A549 (cell line): ENCODE measurements at regions not wholly inside any gene's neighbourhood (a gene's known extent, or its start where the extent isn't known, plus 50 kb on each side); places are given as distances from the start of the nearest gene placed in this dataset.

Experiments
- ATAC-seq, 2 experiments: fragments of 200-7000 bp in 1 of 2; fragments of >200 bp in 1 of 2; cut with Nextera tagmentation in 1 of 2; cut with Tn5 transposase in 1 of 2; 3 replicates each; pipeline versions ENCODE4 v1.8.0 to v1.9.1; 2018 to 2020; ENCODE audit warnings: mild to moderate bottlenecking in 1 of 2, moderate library complexity in 1 of 2
- CTCF ChIA-PET: fragments of 300-600 bp; sonication (Branson Sonifier 250); formaldehyde crosslinking; extraction: SDS; loops from one replicate; lab custom pipeline; 2021; ENCODE audit warnings: antibody characterized with exemption, inconsistent platforms; lab: Yijun Ruan, JAX
- POLR2A ChIA-PET: fragments of 350-600 bp; formaldehyde crosslinking; extraction: SDS; loops from one replicate; lab custom pipeline; 2021; ENCODE audit warnings: antibody characterized with exemption, inconsistent platforms; lab: Yijun Ruan, JAX
- DNase-seq, 2 experiments: peaks; one replicate each; pipeline versions ENCODE4 v3.0.0 to v3.0.0-alpha.2; 2011 to 2016; ENCODE audit warnings: low read depth in 1 of 2, low spot score in 1 of 2
- FAIRE-seq: peaks from 2 replicates; lab custom pipeline; 2011; peaks lifted over from hg19 to GRCh38; lab: Jason Lieb, UNC
- H3K27ac ChIP-seq, 2 experiments: fragments of >200 bp; sonication (Bioruptor Twin); formaldehyde crosslinking; 3 replicates each; pipeline ENCODE4 v1.5.1; 2016 to 2017
- H3K4me1 ChIP-seq: fragments of >200 bp; sonication (Bioruptor Twin); formaldehyde crosslinking; 3 replicates; pipeline ENCODE4 v1.6.1; 2016
- H3K4me2 ChIP-seq: fragments of >200 bp; sonication (Bioruptor Twin); formaldehyde crosslinking; 3 replicates; pipeline ENCODE4 v1.6.1; 2016
- H3K4me3 ChIP-seq: fragments of >200 bp; sonication (Bioruptor Twin); formaldehyde crosslinking; 3 replicates; pipeline ENCODE4 v1.5.1; 2016
- H3K9me3 ChIP-seq: fragments of >200 bp; sonication (Bioruptor Twin); formaldehyde crosslinking; 3 replicates; pipeline ENCODE4 v1.6.1; 2016
- CBX2 ChIP-seq: fragments of 200-600 bp; sonication (generic); IDR thresholded peaks from 2 replicates; pipeline ENCODE4 v1.6.1; 2016; ENCODE audit warnings: low read depth, mild to moderate bottlenecking, borderline replicate concordance
- EHF ChIP-seq: fragments of 250-450 bp; sonication (Bioruptor Pico); IDR thresholded peaks from 2 replicates; pipeline ENCODE4 v1.5.0; 2020; ENCODE audit warnings: mild to moderate bottlenecking
- FOSB ChIP-seq: fragments of 250-450 bp; sonication (Bioruptor Pico); IDR thresholded peaks from 2 replicates; pipeline ENCODE4 v1.5.0; 2020; ENCODE audit warnings: mild to moderate bottlenecking, moderate library complexity
- HOXA7 ChIP-seq: fragments of 250-450 bp; sonication (Bioruptor Pico); IDR thresholded peaks from 2 replicates; pipeline ENCODE4 v1.5.0; 2020; ENCODE audit warnings: mild to moderate bottlenecking, moderate library complexity
- HOXB13 ChIP-seq: fragments of 250-450 bp; sonication (Bioruptor Pico); IDR thresholded peaks from 2 replicates; pipeline ENCODE4 v1.5.0; 2020; ENCODE audit warnings: low read depth, mild to moderate bottlenecking, moderate library complexity
- JUN ChIP-seq, 2 experiments: fragments of >200 bp; sonication (Bioruptor Twin); formaldehyde crosslinking; IDR thresholded peaks; 2 replicates in 1 of 2; 3 replicates in 1 of 2; pipeline ENCODE4 v1.6.1; 2016 to 2017
- MAZ ChIP-seq: fragments of 150-350 bp; IDR thresholded peaks from 2 replicates; pipeline ENCODE4 v1.6.1; 2014; ENCODE audit warnings: antibody characterized with exemption, low read depth, low read length, borderline replicate concordance
- PHF8 ChIP-seq: fragments of 200-600 bp; sonication (generic); IDR thresholded peaks from 2 replicates; pipeline ENCODE4 v1.6.1; 2016; ENCODE audit warnings: low read depth, mild to moderate bottlenecking, antibody characterized with exemption, moderate library complexity, borderline replicate concordance
- POLR2A ChIP-seq: IDR thresholded peaks from 2 replicates; pipeline ENCODE4 v1.6.1; 2012; ENCODE audit warnings: mild to moderate bottlenecking, low read length
- POLR2AphosphoS2 ChIP-seq: conservative IDR thresholded peaks from 2 replicates; pipeline ENCODE4 v1.6.1; 2012; ENCODE audit warnings: low read length, improper control_type of control experiment, inconsistent platforms
- RARB ChIP-seq: fragments of 250-450 bp; sonication (Bioruptor Pico); IDR thresholded peaks from 2 replicates; pipeline ENCODE4 v1.8.0; 2021; ENCODE audit warnings: mild to moderate bottlenecking, moderate library complexity
- RFX5 ChIP-seq: fragments of 450-650 bp; IDR thresholded peaks from 2 replicates; pipeline ENCODE4 v1.7.1; 2014; ENCODE audit warnings: antibody characterized with exemption, mild to moderate bottlenecking, moderate library complexity
- RNF2 ChIP-seq: fragments of 200-600 bp; sonication (generic); IDR thresholded peaks from 2 replicates; pipeline ENCODE4 v1.6.1; 2016; ENCODE audit warnings: low read depth, mild to moderate bottlenecking, antibody characterized with exemption, moderate library complexity, borderline replicate concordance
- TP53 ChIP-seq: fragments of 250-450 bp; sonication (Bioruptor Pico); IDR thresholded peaks from 2 replicates; pipeline ENCODE4 v1.5.0; 2021; ENCODE audit warnings: mild to moderate bottlenecking, moderate library complexity
- ZC3H11A ChIP-seq: fragments of 450-650 bp; IDR thresholded peaks from 2 replicates; pipeline ENCODE4 v1.6.1; 2014; ENCODE audit warnings: antibody characterized with exemption, mild to moderate bottlenecking
- WGBS: methylation state at CpG from one replicate; pipeline ENCODE4 v1.1.6; 2017; ENCODE audit errors: missing lambda C conversion rate; 5-methylcytosine and 5-hydroxymethylcytosine counted together
- TF ChIP-seq, protein P1 (sequence below): IDR thresholded peaks from 2 replicates; pipeline ENCODE4 v1.6.1; 2012; ENCODE audit warnings: low read depth, borderline replicate concordance
- TF ChIP-seq, protein P2 (sequence below): fragments of 450-650 bp; IDR thresholded peaks from 2 replicates; pipeline ENCODE4 v1.6.1; 2014; ENCODE audit warnings: antibody characterized with exemption
- TF ChIP-seq, protein P3 (sequence below): fragments of 250-450 bp; sonication (Bioruptor Pico); IDR thresholded peaks from 2 replicates; pipeline ENCODE4 v1.5.0; 2021; ENCODE audit warnings: mild to moderate bottlenecking, moderate library complexity, borderline replicate concordance
- TF ChIP-seq, protein P4 (sequence below): fragments of 200-600 bp; sonication (generic); IDR thresholded peaks from 2 replicates; pipeline ENCODE4 v1.6.1; 2016; ENCODE audit warnings: antibody characterized with exemption, mild to moderate bottlenecking, moderate library complexity

DNA sequence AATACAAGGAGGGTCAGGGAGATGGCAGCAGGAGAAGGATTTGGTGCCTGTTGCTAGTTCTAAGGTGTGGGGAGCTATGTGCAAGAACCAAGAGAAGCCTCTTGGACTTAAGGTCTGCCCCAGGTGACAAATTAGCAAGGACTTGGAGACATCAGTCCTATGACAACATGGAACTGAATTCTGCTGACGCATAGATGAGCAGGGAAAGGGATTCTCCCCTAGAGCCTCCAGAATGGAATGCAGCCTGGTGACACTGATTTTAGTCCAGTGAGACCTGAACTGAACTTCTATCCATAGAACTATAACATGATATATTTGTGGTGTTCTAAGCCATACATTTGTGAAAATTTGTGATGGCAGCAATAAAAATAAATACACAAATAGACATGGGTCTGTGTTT, 215.6 kb downstream of the ESM1 start:
- no peaks in the 10 kb centered on the region for H3K4me1 ChIP-seq
- no peak for FAIRE-seq
- TF ChIP-seq TP53: no peak
- TF ChIP-seq, all 56 proteins: peak for 0
- no peak overlapping the region for H3K4me3 ChIP-seq
- no peak overlapping the region for H3K4me2 ChIP-seq
- 86% methylated on average over 1 of the region's 1 CpG for WGBS
- ATAC-seq: no peak
- H3K27ac ChIP-seq: no peak overlapping the region
- H3K9me3 ChIP-seq: no peaks in the 10 kb centered on the region
- ChIA-PET CTCF (no interaction called here), POLR2A (no interaction called here)
- no peak for DNase-seq

DNA sequence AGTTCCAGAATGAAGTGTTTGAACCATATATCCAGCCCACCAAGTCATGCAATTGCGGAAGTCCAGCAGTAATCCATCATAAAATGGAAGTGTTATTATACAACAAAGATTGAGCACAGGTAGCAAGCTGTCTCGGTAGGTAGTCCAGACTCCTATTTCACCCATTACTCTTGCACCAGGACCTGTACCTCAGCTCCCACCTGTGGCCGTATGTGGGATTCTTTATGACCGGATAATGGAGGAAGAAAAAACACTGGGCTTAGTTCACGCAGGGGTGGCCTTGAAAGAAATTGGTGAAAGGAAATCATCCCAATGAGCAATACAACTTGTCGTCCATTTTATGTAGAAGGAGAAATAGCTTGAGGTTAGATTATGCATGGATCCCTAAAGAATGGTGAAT, 216.3 kb downstream of the ESM1 start:
- Histone ChIP-seq H3K4me1 (no peaks in the 10 kb centered on the region), H3K9me3 (no peaks in the 10 kb centered on the region), H3K4me3 (no peak overlapping the region), H3K4me2 (no peak overlapping the region), H3K27ac (no peak overlapping the region)
- DNase-seq (no peak), ATAC-seq (no peak), FAIRE-seq (no peak)
- TF ChIP-seq PHF8 (no peak), ZC3H11A (no peak), CBX2 (no peak), RARB (CRISPR knock-in tag) (no peak), RFX5 (no peak), POLR2A (no peak), MAZ (no peak), POLR2AphosphoS2 (no peak), RNF2 (no peak), EHF (CRISPR knock-in tag) (no peak), FOSB (no peak), HOXA7 (CRISPR knock-in tag) (no peak), HOXB13 (CRISPR knock-in tag) (no peak), JUN (IDR thresholded peaks at IDR 0.05) (no peak)
- TF ChIP-seq, protein P1, sequence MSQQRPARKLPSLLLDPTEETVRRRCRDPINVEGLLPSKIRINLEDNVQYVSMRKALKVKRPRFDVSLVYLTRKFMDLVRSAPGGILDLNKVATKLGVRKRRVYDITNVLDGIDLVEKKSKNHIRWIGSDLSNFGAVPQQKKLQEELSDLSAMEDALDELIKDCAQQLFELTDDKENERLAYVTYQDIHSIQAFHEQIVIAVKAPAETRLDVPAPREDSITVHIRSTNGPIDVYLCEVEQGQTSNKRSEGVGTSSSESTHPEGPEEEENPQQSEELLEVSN: no peak
- TF ChIP-seq, protein P2, sequence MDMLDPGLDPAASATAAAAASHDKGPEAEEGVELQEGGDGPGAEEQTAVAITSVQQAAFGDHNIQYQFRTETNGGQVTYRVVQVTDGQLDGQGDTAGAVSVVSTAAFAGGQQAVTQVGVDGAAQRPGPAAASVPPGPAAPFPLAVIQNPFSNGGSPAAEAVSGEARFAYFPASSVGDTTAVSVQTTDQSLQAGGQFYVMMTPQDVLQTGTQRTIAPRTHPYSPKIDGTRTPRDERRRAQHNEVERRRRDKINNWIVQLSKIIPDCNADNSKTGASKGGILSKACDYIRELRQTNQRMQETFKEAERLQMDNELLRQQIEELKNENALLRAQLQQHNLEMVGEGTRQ: no peak
- TF ChIP-seq, protein P3, sequence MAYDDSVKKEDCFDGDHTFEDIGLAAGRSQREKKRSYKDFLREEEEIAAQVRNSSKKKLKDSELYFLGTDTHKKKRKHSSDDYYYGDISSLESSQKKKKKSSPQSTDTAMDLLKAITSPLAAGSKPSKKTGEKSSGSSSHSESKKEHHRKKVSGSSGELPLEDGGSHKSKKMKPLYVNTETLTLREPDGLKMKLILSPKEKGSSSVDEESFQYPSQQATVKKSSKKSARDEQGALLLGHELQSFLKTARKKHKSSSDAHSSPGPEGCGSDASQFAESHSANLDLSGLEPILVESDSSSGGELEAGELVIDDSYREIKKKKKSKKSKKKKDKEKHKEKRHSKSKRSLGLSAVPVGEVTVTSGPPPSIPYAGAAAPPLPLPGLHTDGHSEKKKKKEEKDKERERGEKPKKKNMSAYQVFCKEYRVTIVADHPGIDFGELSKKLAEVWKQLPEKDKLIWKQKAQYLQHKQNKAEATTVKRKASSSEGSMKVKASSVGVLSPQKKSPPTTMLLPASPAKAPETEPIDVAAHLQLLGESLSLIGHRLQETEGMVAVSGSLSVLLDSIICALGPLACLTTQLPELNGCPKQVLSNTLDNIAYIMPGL (CRISPR knock-in tag): no peak
- TF ChIP-seq, protein P4, sequence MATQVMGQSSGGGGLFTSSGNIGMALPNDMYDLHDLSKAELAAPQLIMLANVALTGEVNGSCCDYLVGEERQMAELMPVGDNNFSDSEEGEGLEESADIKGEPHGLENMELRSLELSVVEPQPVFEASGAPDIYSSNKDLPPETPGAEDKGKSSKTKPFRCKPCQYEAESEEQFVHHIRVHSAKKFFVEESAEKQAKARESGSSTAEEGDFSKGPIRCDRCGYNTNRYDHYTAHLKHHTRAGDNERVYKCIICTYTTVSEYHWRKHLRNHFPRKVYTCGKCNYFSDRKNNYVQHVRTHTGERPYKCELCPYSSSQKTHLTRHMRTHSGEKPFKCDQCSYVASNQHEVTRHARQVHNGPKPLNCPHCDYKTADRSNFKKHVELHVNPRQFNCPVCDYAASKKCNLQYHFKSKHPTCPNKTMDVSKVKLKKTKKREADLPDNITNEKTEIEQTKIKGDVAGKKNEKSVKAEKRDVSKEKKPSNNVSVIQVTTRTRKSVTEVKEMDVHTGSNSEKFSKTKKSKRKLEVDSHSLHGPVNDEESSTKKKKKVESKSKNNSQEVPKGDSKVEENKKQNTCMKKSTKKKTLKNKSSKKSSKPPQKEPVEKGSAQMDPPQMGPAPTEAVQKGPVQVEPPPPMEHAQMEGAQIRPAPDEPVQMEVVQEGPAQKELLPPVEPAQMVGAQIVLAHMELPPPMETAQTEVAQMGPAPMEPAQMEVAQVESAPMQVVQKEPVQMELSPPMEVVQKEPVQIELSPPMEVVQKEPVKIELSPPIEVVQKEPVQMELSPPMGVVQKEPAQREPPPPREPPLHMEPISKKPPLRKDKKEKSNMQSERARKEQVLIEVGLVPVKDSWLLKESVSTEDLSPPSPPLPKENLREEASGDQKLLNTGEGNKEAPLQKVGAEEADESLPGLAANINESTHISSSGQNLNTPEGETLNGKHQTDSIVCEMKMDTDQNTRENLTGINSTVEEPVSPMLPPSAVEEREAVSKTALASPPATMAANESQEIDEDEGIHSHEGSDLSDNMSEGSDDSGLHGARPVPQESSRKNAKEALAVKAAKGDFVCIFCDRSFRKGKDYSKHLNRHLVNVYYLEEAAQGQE: no peak
- 55% methylated on average over 6 of the region's 6 CpGs for WGBS
- ChIA-PET CTCF (interaction anchor here (1.0 kb wide), 1 partner anchor 35 kb away, joined by 3 read pairs; no protein-coding TSS in a partner anchor), POLR2A (no interaction called here)
